Sigmoid colon (tissue), 4 donors: ENCODE measurements at regions not wholly inside any gene's neighbourhood (a gene's known extent, or its start where the extent isn't known, plus 50 kb on each side); places are given as distances from the start of the nearest gene placed in this dataset.

ENCODE experiments used
- CTCF ChIP-seq, 4 experiments: fragments of 450-650 bp in 3 of 4; fragments of 200-600 bp in 1 of 4; IDR thresholded peaks; one replicate each; pipeline ENCODE4 v1.5.1; 2016 to 2019; ENCODE audit warnings: antibody characterized with exemption in 4 of 4, mild to moderate bottlenecking in 3 of 4, moderate library complexity in 2 of 4
- EP300 ChIP-seq, 4 donors: sonication (generic); formaldehyde crosslinking; IDR thresholded peaks; one replicate each; pipeline ENCODE4 v1.6.1; 2017; ENCODE audit warnings: antibody characterized with exemption in 4 of 4

GRCh38 chr11:45412051-45412471 lies 125.9 kb upstream of the SYT13 start:
- TF ChIP-seq CTCF (IDR thresholded peaks at IDR 0.05) (no peak), EP300 (IDR thresholded peaks at IDR 0.05) (no peak)
